GM12874 (cell line): ENCODE measurements at regions not wholly inside any gene's neighbourhood (a gene's known extent, or its start where the extent isn't known, plus 50 kb on each side); places are given as distances from the start of the nearest gene placed in this dataset.

Experiments used
- CTCF ChIP-seq: IDR thresholded peaks from 2 replicates; pipeline ENCODE4 v1.5.1; 2011; ENCODE audit warnings: low read depth, mild to moderate bottlenecking, control low read depth, low read length, moderate library complexity; ENCODE audit not compliant: insufficient read depth

GRCh38 chr2:19187323-19188020 is 171.0 kb downstream of the OSR1 start:
- no peak for TF ChIP-seq CTCF

DNA sequence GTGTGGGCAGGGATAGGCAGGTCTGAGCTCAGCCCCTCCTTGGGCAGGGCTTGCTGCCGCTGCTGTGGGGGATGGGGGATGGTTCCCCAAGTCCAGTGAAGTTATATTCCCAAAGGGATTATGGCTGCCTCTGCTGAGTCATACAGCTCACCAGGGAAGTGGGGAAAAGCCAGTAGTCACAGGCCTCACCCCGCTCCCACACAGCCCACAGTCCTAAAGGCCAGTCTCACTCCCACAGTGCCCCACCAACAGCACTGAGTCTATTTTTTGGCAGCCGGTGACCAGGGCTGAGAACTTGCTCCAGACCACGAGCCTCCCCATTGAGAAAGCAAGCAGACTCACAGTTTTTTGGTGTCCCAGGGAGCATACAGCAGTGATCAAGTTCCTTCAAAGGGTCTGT is 173.3 kb downstream of the OSR1 start:
- TF ChIP-seq CTCF = no peak

DNA sequence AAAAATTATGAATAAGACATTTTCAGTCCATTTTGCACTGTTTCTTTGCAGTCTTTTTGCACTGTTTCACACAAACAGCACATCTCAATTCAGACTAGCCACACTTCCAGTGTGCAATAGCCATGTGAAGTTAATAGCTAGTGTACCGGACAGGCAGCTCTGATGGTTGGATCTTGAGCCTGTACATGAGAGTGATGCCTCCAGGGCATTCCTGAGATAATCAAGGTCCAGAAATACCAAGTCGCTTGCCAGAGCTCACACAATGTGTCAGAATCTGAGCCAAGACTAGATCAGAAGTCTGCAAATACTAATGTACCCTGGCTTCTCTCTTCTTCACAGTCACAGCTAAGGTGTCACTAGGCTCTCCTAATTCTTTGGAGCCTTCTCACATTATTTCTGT is 180.2 kb downstream of the OSR1 start:
- no peak for TF ChIP-seq CTCF

GRCh38 chr2:19176977-19177376 is 181.4 kb downstream of the OSR1 start:
- no peak for TF ChIP-seq CTCF

GRCh38 chr2:19176172-19176852 is 182.1 kb downstream of the OSR1 start:
- TF ChIP-seq CTCF = no peak

DNA sequence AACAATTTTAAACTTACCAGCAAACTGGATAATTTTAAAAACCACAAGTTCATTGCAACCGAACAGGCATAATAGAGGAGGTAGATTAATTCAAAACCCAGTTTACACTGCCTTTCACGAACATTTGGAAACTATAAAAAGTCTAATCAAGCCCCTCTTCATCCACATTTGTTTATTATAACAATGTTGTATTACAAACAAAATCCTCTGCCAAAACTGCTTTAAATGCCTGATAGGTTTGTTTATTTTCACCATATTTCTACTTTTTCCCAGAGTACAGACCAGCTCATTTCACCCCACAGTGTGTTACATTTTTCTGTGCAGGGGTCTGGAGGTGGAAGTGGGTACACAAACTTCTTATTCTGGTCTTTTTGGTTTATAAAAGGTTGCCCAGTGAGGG is 184.2 kb downstream of the OSR1 start:
- no peak for TF ChIP-seq CTCF

GRCh38 chr2:19171409-19171808 is 187.0 kb downstream of the OSR1 start:
- no peak for TF ChIP-seq CTCF
